GM19043 (cell line): ENCODE measurements at regions not wholly inside any gene's neighbourhood (a gene's known extent, or its start where the extent isn't known, plus 50 kb on each side); places are given as distances from the start of the nearest gene placed in this dataset.
"Not testable (repeated sequence)": the region's sequence is repeated elsewhere in the genome, so short reads cannot be mapped to it uniquely, and the experiment has no call there.

Source experiments
- ATAC-seq: cut with Tn5 transposase; IDR thresholded peaks from one replicate; pipeline ENCODE4 v1.9.1; 2021; ENCODE audit warnings: low read depth; ENCODE audit not compliant: unreplicated experiment

- ATAC-seq, result no peak
These were observed 443.7 kb upstream of the PRR20A start for GRCh38 chr13:56697011-56697410.

GRCh38 chr13:56700324-56700723, 440.4 kb upstream of the PRR20A start:
- no peak for ATAC-seq

DNA sequence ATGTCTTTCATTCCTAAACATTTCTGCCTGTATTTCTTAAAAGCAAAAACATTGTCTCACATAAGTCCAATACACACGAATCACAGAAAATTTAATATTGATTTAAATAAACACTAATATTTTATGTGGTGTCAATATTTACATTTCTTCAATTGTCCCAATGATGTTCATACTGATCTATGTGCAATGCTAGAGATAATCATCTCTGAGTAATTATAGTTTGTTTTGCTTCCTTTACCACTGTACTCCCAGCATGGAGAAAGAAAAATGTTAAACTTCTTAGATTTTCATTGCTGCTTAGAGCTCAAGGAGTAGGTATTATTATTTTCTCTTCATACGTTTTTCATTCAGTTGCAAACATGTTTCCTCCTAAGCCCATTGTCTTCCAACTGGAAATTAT, 434.2 kb upstream of the PRR20A start:
- ATAC-seq, result no peak

DNA sequence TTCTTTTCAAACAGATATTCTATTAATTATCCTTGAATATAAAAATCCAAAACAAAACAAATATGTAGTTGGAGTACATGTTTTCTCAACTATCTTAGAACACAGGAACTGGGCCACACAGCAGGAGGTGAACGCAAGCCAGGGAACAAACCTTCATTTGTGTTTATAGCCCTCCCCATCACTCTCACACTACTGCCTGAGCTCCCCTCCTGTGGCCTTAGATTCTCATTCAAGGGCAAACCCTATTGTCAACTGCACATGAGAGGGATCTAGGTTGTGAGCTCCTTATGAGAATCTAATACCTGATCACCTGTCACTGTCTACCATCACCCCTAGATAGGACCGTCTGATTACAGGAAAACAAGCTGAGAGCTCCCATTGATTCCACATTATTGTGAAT, 427.1 kb upstream of the PRR20A start:
- ATAC-seq, result no peak

DNA sequence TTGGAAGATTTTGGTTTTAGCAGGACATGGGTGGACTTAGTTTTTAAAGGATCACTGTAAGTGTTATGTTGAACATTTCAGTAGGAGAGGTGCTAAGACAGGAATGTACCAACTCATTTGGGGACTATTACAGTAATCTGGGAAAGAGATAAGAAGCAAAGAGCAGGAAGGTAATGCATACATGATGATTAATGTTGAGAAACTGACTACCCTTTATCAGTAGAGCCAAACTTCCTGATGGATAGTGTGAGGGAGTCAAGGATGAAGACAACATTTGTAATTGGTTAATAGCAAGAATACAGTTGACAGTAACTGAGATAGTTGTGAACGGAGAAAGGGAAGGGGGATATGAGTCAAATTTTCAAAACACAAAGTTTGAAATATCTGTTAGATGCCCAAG, 421.9 kb upstream of the PRR20A start:
- no peak for ATAC-seq

DNA sequence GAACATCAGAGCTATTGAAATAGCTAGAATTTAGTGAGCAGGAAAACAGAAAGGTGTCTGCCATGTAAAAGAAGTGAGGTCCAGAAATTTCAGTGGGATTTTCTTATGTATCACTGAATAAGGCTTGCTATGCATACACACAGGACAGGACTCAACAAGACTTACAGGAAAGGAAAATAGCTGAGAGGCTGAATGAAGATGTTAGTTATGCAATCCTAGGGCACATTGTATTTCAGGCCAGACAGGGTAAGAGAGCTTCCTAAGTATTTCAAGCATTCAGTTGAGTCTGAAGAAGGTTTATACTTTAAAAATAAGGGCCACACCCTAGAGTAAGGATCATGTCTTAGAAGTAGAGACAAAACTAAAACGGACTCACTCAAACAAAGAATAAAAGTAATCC, 419.9 kb upstream of the PRR20A start:
- no peak for ATAC-seq

- no peak for ATAC-seq
These were observed 405.2 kb upstream of the PRR20A start for GRCh38 chr13:56735537-56735942.

DNA sequence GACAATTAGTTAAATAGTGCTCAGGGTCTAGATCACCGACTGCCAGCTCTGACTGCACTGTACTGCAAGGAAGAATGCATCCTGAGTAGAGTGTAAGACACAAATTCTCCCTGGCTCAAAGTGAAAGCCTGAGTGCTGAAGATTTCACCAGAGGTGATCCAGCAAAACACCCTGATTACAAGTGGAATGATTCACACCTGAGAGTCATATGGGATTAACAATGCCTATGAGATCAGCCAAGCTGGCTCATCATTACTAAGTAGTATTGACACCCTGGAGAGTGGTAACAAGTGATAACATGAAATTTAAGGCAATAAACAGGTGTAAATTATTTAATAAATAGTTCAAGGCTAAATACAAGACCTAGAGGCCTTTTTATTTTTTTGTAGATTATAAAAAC, 403.8 kb upstream of the PRR20A start:
- ATAC-seq, result no peak

GRCh38 chr13:56752636-56753035, 388.1 kb upstream of the PRR20A start:
- ATAC-seq, result no peak

DNA sequence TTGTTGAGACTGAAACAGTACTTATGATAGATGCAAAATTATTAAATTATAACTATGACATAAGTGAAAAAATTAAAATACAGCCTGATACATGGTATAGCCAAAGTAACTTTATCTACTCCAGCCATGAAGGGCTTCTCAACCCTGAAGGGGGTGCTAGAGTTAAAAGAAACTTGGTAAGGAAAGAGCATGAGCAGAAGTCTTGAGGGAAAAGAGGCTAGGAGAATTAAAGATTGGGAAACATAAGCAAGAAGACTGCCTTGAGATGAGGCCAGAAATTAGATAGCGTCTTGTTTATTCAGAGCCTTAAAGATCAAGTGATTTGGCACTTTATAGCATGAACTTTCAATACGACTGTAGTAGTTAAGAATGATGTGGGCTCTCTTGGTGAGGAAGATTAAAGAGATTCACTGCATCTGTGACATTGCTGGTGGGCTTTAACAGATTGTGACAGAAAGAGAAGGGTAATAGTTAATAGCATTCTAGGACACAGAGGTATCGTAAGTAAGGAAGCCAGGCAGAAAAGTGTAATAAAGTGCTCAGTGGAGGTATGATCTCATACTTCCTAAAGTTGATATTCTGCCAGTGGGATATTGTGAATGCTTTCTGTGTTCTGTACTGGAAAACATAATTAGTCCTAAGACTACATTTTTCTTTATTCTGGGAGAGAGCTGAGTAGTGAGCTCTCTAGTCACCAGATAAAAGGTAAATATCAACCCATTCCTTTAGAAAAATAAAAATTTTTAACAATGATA, 385.4 kb upstream of the PRR20A start:
- ATAC-seq, result no peak

DNA sequence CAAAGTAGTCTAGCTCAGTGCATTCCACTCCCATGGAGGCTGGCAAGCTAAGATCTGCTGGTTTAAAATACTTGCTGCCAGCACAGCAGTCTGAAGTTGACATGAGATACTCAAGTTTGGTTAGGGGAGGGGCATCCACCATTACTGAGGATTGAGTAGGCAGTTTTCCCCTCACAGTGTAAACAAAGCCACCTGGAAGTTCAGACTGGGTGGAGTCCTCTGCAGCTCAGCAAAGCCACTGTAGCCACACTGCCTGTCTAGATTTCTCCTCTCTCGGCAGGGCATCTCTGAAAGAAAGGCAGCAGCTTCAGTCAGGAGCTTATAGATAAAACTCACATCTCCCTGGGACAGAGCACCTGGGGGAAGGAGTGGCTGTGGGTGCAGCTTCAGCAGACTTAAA, 377.4 kb upstream of the PRR20A start:
- ATAC-seq, result not testable (repeated sequence)

DNA sequence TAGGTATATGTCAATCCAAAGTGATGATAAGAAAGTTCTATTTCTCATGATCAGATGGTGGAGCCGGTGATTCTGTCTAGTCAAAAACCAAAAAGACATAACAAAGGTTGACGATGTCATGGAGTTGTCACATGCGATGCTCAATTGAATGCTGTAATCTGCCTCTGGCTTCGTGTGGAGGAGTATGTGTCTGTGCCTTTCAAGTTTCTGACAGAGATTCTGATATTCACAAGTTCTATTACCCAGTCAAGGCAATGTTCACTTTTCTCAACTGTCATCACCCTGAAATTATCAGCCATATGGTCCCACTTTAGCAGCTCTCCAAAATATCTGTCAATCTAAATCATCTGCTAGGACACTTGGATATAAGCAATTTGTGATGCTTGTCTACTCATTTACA, 367.6 kb upstream of the PRR20A start:
- ATAC-seq, result no peak

DNA sequence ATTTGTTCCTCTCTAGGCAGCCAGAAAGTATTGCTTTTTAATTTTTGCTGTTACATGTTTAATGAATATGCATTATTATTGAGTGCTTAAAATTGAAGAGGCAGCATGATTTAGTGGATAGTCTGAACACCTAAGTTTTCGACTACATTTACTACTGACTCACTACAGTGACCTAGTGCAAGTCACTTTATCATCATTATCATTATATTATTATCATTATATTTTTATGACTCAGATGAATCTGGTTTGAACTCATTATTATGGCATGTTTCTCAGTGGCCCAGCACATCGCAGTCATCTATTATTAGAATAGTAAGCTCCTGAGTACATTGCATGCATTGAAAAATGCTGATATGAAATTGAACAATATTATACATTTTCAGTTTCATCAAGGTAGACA, 351.2 kb upstream of the PRR20A start:
- no peak for ATAC-seq

DNA sequence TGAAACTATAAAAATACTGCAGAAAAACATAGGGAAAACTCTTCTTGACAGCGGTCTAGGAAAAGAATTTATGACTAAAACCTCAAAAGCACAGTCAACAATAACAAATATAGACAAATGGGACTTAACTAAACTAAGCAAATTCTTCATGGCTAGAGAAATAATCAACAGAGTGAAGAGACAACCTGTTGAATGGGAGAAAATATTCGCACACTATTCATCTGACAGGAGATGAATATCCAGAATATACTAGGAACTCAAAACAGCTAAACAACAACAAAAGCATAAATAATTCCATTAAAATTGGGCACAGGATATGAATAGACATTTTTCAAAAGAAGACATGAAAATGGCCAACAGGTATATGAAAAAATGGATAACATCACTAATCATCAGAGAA, 303.6 kb upstream of the PRR20A start:
- ATAC-seq, result no peak

DNA sequence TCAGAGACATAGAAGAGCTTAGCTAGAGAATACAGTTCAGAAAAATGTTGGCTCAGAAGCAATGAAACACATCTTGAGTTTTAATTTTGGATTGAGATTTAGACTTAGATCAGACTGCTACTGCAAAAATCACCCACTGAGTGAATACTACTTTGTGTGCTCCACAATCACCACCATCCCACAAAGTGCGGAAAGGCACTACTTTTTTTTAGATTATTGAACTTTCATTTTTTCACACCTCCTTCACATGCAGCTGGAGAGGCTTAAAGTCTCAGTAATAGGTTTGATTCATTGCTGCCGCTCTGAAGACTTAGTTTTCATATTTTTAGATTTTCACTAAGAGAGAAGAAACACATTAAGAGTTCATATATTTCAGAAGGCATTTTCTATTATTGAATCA, 289.9 kb upstream of the PRR20A start:
- ATAC-seq, result no peak

- ATAC-seq, result no peak
These were observed 279.2 kb upstream of the PRR20A start for GRCh38 chr13:56861476-56861875.

DNA sequence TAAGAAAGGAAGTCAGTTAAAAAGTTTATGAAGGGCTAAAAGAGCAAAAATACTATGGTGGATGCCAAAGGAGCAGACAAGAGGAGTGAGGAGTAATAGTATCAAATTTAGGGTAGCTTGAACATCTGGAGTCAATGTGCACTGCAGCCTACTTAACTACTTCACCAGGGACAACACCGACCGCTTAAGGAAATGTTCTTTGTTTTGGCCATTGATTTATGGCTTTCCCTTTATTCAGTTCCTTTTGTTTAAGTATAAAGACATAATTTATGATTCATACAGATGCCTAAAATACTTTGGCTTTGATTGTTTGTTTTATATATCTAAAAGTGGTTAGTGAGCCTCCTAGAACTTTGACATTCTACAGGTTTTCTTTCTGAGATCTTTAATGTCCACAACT, 276.3 kb upstream of the PRR20A start:
- ATAC-seq, result no peak

DNA sequence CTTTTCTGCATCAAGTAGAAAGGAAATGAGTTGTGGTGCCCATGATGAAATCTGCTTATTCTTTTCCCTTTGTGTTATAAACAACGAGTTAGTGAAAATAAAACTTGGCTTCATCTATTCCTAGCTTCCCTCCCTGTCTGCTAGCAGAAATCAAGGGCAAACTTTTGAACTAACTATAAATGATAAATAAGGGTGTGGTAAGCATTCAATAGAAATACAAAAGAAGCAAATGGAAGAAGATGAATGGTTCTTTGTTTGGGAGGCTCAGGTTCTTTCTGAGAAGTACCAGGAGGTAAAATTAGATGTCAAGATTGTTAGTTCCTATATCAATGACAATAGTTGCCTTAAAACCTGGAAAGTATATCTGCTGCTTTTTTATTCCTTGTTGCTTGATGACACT, 275.3 kb upstream of the PRR20A start:
- ATAC-seq, result no peak

DNA sequence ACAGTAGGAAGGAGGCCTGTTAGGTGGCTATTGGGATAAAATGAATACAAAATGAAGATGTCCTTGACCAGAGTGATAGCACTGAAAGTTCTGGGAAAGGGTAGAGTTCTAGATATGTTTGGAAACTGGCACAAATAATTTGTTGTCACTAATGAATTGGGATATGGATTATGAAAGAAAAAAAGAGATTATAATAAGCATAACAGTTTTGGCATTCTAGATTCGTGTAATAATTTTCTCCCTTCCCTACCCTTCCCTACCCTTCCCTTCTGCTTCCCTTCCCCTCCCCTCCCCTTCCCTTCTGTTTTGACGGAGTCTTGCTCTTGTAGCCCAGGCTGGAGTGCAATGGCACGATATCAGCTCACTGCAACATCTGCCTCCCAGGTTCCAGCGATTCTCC, 271.0 kb upstream of the PRR20A start:
- no peak for ATAC-seq

- ATAC-seq, result no peak
These were observed 254.3 kb upstream of the PRR20A start for GRCh38 chr13:56886398-56886797.

DNA sequence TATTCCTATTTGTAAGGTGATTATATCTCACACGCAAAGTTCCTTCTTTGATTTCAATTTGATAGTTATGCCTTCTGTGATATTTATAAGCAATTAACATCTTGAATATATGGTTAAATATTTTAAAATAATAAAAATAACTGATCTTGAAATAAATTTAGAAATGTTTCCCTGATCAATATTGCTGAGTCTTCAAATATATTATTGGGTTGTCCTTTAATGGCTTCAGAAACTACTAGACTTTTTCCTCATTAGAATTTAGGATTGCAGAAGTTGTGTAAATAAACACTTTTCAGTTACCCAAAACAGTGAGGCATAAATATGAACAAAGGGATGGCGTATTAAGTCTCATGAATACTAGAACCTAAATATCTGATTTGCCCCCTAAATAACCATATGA, 252.3 kb upstream of the PRR20A start:
- no peak for ATAC-seq

GRCh38 chr13:56893843-56894242, 246.9 kb upstream of the PRR20A start:
- no peak for ATAC-seq
